ENCODE measurements at regions not wholly inside any gene's neighbourhood (a gene's known extent, or its start where the extent isn't known, plus 50 kb on each side); places are given as distances from the start of the nearest gene placed in this dataset.

DNA sequence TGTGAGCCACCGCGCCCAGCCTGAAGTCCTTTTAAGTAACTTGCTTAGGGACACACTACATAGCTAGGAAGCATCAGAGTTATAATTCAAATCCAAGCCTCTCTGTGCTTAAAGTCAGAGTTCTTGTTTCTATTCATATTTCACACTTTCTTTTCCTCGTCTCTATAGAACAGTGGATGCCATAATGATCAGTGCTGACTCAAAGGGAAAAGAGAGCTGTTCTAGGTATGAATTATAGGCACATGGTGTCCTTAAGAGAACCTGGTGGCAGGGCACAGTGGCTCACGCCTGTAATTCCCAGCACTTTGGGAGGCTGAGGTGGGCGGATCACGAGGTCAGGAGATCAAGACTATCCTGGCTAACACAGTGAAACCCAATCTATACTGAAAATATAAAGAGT, 400.2 kb upstream of the DDI1 start:
- no peak overlapping the region for H3K27ac ChIP-seq
- TF ChIP-seq, protein P1, sequence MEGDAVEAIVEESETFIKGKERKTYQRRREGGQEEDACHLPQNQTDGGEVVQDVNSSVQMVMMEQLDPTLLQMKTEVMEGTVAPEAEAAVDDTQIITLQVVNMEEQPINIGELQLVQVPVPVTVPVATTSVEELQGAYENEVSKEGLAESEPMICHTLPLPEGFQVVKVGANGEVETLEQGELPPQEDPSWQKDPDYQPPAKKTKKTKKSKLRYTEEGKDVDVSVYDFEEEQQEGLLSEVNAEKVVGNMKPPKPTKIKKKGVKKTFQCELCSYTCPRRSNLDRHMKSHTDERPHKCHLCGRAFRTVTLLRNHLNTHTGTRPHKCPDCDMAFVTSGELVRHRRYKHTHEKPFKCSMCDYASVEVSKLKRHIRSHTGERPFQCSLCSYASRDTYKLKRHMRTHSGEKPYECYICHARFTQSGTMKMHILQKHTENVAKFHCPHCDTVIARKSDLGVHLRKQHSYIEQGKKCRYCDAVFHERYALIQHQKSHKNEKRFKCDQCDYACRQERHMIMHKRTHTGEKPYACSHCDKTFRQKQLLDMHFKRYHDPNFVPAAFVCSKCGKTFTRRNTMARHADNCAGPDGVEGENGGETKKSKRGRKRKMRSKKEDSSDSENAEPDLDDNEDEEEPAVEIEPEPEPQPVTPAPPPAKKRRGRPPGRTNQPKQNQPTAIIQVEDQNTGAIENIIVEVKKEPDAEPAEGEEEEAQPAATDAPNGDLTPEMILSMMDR (conservative IDR thresholded peaks at IDR 0.05): no peak

DNA sequence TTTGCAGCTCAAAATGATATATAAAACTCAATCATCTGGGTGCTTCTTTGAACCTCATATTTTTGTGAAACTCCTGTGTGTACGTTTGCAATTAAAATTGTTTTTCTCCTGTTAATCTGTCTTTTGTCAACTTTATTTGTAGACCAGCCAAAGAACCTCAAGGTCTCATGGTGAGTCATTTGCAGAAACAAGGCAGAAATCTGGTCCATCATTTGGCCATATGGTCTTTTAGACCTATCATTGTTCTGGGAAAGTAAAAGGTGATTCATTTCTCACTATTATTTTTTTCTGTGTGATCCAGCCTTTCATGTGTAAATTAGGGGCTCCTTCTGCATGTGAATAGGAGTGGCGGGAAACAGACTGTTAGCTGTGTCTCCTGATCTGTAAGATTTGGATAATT, 399.1 kb upstream of the DDI1 start:
- H3K27ac ChIP-seq: no peak overlapping the region
- TF ChIP-seq, protein P1 (conservative IDR thresholded peaks at IDR 0.05): no peak

DNA sequence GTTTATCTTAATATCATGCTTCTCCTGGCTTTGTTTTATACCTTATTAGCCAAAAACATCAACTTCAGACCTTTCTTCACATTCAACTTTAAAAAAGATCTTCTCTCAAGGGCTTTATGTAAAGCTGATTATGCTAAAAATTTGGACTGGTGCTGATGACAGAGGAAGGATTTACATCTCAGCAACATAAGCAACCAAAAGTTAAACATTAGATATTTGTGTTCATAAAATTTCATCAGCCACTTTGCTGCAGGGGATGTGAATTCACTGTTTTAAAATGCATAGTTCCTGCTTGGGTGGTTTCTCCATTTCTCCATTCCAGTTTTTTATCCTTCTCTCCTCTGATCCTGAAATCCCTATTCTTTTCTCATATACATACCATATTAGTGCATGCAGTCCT, 398.6 kb upstream of the DDI1 start:
- TF ChIP-seq, protein P1 (conservative IDR thresholded peaks at IDR 0.05): no peak
- H3K27ac ChIP-seq: no peak overlapping the region

DNA sequence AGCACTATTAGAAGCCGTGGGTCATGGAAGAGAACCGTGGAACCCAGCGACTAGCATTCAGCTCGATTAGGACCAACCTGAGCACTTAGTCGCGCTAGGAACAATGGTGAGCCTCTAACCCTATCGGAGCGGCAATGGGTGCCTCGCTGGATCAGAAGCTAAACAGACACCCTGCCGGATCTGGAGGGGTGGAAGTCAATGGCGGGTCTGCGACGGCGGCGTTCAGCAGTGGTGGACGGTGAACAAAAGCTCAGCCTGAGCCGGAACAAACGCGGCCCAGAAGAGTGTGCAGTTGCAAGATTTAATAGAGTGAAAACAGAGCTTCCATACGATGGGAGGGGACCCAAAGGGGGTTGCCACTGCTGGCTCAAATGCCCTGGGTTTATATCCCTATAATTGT, 391.8 kb upstream of the DDI1 start:
- TF ChIP-seq, protein P1 (conservative IDR thresholded peaks at IDR 0.05): no peak
- no peak overlapping the region for H3K27ac ChIP-seq

DNA sequence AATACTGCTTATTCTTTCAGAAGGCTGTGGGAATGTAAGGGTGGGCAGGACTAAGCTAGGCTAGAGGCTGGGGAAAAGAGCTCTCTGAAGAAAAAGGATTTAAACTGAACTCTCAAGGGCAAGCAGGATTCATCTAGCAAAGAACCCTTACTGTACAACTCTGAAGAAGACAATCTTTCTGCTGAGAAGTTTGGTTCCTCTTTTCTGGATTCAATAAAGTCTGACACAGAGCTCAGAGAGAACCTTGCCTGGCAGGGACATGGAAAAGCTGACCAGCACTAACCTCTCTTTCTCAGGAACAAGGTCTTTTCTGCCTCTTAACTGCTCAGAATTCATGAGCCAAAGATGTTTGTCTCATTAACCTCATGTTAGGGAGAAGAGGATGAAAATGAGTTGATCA, 388.4 kb upstream of the DDI1 start:
- H3K27ac ChIP-seq: no peak overlapping the region
- TF ChIP-seq, protein P1 (conservative IDR thresholded peaks at IDR 0.05): no peak

DNA sequence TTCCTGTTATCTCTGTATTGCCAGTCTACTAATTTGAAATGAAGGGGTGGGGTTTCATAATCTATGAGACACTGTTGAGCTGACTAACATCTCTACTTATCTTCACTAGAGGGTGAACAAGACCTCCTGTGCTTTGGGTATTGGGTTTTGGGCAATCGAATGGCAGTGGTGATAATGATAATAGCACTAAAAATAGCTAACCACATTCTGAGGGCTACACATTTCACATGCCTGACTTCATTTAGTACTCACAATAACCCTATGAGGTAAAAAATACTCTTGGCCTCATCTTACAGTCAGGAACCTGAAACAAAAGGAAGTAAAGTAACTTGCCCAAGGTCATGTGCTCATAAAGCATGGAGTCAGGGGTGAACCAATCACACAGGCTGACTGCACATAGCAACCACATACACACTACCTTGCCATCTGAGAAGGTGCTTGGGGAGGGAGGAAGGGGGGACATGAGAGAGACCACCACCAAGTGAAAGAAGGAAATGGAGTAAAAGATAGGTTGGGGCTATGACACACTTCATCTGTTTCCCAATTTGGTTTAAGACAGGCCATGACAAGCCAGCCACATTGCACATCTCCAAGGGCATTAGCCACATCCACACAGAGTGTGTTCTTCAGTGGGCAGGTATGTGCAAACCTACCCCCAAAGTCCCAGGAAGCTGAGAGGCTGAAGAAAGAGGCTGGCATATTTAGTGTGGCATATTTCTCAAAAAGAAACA, 387.6 kb upstream of the DDI1 start:
- TF ChIP-seq, protein P1 (conservative IDR thresholded peaks at IDR 0.05): no peak
- H3K27ac ChIP-seq: no peak overlapping the region

DNA sequence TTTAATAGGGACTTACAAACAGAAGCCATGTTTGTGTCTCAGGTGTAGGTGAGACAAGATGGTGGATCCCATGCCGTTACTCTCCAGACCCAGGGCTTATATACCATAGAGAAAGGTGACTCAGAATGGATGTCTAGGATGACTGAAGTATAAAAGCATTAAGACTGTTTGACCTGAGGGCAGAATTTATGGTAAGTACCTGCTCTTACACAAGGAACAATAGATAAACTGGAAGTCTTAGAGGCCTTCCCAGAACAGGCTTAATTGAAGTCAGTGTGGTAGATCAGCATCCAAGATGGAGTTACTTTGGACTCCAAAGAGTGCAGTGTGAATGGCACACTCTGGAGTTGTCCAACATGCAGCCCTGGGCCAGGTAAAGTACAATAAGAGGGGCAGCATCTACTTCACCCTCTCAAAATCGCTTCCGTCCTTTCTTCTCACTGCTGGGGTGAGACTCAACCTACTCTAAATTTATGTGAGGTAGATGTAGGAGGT, 387.0 kb upstream of the DDI1 start:
- H3K27ac ChIP-seq: no peak overlapping the region
- TF ChIP-seq, protein P1 (conservative IDR thresholded peaks at IDR 0.05): no peak
